GM18870 (cell line): ENCODE measurements at regions not wholly inside any gene's neighbourhood (a gene's known extent, or its start where the extent isn't known, plus 50 kb on each side); places are given as distances from the start of the nearest gene placed in this dataset.

Source experiments
- ATAC-seq: cut with Tn5 transposase; IDR thresholded peaks from one replicate; pipeline ENCODE4 v1.9.1; 2021; ENCODE audit warnings: moderate library complexity; ENCODE audit not compliant: unreplicated experiment

DNA sequence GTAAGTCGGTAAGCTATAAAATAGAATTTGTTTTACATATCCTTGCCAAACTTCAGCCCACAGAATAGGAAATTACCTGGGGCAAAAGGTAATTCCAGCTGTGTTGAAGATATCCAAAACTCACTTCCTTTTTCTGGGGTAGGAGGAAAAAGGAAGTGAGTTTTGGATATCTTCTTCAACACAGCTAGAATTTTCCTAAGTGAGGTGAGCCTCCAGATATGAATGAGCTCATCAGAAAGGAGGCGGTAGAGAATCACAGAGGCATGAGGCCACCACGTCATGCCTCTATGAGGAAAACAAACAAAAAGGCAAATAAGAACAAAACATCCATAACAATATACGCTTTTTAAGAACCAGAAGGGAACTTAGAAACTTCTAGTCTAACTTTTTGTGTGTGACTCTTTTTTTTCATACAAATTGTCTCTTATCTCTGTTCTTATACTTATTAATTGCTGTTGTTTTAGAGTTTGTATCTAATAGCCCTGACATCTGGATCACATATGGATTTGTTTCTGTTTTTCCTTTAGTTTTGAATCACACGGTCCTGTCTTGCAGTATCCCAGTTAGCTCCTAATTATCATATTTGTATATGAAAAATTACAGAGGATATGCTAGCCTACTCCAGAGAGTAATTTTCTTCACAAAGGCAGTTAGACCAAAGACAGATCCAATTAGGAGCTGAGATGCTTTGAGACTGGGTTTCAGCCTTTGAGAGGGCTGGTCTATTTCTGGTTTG lies 104.5 kb downstream of the RBM43 start:
- ATAC-seq = no peak

DNA sequence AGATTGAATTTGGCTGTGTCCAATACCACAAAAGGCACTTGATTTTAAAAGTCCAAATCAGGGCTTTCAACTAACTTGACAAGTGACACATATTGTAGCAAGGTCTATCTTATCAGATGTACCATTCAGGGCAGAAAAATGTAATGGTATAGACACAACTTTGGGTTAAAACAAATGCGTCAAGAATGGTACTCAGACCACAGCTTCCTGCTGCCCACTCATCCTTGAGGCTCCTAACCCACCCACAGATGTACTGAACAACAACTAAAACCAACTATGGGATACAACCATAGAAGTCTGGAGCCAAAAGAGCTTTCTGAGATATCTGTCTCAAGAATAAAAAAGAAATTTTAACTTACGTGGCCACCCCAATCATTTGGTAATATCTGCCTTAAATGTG lies 105.2 kb downstream of the RBM43 start:
- no peak for ATAC-seq

DNA sequence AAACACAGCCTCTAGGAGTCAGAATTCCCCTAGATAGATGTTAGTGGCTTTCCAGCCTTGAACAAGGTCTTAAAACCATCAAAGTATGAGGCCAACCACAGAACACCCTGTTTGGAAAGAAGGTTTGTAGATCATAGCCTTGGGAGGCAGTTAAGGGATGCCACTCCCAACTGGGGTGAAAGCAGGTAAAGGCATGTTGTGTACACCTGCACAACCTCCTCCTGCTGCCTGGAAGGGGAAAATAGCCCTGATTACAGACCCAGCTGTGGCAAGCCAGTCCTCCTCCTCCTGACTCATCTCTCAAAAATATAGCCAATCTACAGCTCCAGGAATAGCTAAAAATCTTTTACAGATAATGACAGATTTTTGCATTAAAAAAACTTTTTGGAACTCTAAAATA lies 108.1 kb downstream of the RBM43 start:
- no peak for ATAC-seq

DNA sequence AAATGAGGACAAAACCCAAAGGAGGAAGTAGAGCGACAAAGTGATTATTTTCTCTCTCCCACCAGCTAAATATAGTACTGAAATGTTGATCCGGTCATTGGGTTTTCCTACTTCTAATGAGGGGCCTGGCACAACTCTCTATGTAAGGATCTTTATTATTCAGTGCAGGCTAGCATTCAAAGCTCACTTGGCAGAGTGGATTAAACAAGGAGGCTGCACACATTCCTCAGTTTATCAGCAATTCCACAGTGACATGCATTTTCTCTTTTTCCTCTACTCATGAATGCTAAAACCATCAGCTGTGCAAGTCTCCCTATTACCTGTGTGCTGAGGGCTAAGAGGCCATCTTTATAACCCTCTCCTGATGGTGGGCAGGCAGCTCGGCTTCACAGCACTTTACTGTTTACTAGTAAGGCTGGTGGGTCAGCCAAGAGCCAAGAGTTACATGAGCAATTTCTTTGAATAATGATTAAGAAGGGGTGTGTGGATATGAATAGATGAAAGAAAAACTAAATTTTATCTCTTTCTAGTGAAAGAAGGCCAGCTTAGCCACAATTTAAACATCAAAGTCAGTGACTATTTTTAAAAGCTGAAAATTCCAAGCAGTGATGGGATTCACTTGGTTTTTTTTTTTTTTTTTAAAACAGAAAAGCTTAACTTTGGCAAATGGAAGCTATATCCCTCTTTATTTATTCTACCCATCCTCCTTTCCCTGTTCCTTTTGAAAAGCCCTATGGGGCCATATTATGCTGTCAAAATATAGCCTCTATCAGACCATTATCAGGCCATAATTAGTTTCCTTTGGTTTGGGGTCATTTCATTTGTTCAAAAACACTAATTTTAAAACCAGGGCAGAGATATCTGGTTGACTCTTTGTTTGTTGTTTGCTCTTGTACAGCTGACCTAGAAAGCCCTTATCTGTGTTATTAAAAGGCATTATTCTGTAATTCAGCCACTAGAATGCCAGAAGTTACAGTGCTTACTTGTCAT lies 111.0 kb downstream of the RBM43 start:
- no peak for ATAC-seq

DNA sequence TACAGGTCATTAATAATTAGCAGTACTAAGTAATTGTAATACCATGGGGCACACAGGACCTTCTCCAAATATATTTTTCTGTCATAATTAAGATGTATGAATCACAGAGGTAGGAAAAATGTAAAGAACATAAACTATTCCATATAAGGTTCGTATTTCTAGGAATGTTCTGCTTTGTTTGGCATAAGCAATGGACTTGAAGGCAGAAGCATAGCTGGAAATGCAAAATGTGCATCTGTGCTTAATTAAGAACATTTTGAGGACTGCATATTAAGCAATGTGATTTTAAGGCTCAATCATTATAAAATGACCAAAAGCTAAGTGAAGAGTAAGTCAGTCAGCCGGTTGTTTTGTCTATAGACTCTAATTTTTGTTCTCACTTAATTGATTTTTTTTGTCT lies 123.2 kb downstream of the RBM43 start:
- no peak for ATAC-seq

DNA sequence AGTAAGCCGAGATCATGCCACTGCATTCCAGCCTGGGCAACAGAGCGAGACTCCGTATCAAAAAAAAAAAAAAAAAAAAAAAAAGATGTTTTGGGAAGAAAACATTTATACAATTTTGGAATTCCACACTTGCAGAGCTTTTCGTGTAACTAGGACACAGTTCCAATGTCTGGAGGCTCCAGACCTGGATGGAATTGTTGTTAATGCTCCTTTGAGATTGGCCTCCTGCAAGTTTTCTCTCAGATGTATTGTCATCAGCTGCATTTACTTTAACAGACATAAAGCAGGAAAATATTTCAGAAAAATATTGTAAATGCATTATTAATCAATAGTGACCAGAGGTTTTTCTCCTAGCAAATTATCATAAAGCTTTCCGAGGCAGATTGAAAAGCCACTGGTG lies 124.1 kb downstream of the RBM43 start:
- ATAC-seq = no peak

DNA sequence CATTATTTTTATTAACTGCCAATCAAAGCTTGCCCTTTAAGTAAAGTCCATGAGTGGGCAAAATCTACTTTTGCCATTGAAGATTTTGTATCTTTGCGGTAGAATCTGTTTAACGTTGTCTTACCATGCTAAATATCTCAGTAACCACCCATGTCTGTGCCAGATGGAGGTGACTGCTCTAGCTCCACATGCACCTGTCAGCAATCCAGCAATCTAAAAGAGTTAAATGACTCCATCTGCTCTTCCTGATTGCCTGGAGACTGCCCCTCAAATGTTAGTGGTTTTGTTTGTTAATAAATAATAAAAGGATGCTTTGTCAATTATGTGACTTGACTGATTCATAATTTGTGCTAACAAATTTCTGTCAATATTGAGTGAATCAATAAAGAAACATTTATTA lies 141.7 kb downstream of the RBM43 start:
- no peak for ATAC-seq

DNA sequence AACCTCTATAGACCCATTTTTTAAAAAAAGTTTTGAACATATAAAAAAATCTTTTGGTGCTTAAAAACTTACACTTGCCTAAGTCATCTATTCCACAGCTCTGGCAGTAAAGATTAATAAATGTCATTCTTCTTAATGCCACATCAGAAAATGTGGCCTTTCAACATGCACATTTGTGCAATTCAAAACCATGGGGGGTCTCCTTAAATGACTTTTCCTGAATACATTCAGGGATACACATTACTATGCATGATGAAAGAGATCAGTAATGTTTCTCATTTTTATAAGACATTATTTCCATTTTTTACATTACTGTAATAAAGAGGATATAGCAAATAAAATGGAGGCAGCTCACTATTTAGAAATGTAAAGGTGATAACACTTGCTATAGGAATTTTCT lies 142.3 kb downstream of the RBM43 start:
- no peak for ATAC-seq

DNA sequence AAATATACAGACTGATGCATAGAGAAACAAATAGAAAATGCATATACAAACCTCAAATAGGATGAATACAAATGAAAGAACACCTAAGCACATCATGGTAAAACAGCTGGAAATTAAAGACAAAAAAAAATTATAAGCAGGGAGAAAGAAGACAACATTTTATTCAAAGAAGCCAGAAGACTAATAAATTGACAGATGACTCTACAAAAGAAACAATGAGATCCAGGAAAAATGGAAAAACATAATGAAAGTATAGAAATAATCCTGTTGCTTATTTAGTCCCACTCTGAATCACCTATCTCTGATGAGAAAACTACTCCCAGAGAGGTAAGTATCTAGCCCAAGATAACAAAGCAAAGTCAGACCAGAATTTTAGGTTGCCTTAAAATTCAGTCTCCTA lies 143.4 kb downstream of the RBM43 start:
- ATAC-seq = no peak

DNA sequence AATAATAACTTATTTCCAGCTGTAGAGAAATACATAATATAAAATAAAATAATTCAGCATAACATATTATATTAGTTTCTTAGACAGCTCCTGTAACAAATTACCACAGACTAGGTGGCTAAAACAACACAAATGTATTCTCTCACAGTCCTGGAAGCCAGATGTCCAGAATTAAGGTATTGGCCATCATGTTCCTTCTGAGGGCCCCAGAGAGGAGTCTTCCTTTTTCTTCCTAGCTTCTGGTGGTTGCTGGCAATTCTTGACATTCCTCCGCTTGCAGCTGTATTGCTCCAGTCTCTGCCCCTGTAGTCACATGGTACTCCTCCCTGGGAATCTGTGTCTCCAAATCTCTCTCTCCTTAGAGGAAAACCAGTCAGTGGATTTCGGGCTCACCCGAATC lies 146.8 kb downstream of the RBM43 start:
- no peak for ATAC-seq

DNA sequence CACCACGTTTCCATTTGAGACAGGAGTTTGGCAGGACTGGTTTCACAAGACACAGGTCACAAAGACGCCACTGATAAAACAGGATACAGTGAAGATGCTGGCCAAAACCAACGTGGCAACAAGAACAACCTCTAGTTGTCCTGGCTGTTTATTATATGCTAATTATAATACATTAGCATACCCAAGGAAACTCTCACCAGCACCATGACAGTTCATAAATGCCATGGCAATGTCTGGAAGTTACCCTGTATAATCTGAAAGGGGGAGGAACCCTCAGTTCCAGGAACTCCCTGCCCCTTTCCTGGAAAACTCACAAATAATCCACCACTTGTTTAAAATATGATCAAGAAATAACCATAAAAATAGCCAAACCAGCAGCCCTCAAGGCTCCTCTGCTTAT lies 148.3 kb downstream of the RBM43 start:
- ATAC-seq = no peak

DNA sequence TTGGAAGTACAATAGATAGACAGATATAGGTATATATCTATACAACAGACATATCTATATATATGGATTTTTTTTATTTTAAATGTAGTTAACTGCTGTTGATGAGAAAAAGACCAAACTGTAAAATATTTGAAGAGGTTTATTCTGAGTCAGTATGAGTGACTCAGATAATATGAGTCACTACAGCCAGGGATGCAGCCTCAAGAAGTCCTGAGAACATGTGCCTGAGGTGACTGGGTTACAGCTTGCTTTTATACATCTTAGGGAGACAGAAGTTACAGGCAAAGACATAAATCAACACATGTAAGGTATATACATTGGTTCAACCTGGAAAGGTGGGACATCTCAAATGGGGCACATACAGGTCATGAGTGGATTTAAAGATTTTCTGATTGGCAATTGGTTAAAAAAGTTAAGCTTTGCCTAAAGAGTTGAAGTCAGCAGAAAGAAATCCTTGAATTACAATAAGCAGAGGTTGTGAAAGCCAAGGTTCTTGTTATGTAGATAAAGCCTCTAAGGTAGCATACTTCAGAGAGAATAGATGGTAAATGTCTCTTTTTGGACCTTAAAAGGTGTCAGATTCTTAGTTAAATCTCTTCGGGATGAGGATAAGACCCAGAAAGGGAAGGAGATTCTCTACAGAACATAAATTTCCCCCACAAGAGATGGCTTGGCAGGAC lies 149.9 kb downstream of the RBM43 start:
- ATAC-seq = no peak

DNA sequence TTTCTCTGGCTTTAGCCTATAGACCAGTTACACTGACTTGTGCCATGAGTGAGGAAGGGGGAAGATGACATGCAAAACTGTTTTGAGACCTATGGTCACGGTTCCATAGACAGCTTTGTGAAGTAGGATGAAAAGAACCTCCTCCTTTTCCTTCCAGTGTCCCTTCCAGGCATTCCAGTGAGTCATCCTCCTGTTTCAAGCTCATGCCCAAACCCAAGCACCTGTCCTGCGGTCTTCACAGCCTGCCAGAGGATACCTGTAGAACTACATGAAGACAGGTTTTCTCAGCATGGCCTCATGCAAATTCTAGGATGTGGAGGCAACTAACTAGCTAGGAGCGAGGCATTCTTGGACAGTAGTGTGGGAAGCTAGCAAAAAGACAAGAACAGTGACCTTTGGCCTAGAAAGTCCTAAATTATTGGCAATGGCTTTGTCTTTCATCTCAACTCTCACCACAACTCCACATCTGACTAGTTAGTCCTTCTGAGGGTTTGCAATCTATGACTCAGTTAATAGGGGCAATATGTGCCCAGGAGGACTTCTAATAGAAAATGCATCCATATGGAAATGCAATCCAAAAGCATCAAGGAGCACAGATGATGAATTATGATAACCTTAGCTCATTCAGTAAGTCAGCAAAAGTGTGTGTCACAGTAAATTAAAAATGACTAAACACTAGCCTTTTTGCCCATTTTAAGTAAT lies 154.7 kb downstream of the RBM43 start:
- ATAC-seq = no peak

DNA sequence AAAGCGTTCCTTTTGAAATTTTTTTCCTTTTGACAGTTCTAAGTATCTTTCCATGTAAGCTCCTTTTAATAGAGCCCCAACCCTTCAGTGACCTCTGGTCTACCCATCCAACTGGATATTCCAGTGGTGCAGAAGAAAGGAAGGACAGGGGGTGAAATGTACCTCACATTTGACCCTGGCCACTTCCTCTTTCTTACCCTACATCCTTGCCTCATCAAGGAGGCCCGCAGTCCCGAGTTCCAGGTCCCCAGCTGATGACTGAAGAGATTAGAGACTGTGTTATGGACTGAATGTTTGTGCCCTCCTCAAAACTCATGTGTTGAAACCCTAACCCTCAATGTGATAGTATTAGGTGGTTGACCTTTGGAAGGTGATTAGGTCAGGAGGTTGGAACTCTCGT lies 158.1 kb downstream of the RBM43 start:
- no peak for ATAC-seq

DNA sequence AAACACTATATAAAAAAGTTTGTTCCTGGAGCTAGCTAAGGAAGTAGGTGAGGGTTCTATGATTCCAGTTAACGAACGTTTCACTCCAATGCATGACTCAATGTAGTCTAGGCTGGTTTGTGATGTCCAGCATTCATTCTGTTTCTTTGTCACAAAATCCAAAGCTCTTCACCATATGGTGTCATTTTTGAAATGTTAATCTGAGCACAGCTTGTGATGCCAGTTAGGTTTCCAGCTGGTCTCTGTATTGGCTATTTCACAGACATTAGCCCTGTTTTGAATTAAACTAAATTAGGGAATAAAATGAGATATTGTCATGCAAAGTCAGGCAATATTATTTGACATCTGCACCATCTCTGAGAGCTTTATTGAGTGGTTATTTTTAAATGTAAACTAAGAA lies 159.4 kb downstream of the RBM43 start:
- no peak for ATAC-seq

DNA sequence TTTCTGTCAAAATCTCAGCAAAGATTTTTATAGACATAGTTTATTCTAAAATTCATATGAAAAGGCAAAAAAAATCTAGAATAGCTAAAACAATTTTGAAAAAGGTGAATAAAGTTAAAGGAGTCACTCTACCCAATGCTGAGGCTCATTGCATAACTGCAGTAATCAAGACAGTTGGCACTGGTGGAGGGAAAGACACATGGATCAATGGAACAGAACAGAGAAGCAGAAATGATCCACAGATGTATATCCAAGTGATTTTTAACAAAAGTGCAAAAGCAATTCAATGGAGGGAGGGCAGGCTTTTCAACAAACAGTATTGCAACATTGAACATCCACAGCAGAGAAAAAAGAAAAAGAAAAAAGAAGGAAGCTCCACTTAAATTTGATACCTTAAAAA lies 162.8 kb downstream of the RBM43 start:
- ATAC-seq = no peak

DNA sequence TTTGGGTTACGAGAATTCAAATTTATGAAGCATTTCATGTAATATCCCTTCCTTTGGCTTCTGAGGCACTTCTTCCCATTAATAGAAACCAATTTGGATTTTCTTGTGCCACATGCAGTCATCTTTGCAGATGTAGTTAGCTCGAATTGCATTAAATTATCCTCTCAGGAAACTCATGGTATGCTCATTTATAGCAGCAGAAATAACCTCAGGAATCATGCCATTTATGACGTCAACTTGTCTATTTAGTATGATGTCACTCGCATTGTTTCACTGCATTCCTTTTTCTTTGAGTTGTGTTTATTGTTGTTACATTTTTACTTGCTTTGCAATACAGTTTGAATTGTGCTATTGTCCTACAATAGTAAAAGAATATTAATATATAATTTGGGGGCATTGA lies 163.8 kb downstream of the RBM43 start:
- no peak for ATAC-seq

DNA sequence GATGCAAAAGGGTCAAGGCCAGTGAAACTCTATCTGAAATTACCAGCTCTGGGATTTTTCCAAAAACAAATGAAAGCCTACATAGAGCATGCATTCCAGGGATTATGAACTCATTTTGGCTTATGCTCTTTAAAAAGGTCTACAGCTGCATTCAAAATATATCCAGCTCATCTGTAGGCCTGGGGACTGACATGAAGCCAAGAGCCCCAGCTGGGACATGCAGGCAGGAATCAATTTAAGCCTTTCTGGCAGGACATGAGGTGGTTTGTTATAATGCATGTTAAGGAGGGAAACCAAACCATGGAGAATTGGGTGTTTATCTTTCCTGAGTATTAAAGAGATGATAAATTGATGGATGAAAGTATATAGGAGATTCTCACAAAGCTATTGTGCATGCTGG lies 164.5 kb downstream of the RBM43 start:
- ATAC-seq = no peak

DNA sequence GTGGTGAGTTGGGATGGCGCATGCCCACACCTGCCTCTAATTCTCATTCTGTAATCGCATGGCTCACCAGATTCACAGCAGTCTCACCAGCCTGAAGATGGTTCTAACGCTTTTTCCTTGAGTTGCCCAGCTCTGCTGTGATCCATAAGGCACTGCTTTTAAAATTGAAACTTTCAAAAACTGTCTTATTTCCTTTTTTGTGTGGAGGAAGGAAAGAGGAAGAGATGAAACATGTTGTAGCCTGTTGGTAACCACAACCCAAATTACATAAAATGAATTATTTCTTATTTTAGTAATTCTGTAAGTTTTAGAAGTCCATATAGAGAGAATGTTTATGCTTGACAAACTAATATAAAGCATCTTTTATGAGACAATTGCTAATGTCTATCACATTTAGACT lies 165.4 kb downstream of the RBM43 start:
- no peak for ATAC-seq

DNA sequence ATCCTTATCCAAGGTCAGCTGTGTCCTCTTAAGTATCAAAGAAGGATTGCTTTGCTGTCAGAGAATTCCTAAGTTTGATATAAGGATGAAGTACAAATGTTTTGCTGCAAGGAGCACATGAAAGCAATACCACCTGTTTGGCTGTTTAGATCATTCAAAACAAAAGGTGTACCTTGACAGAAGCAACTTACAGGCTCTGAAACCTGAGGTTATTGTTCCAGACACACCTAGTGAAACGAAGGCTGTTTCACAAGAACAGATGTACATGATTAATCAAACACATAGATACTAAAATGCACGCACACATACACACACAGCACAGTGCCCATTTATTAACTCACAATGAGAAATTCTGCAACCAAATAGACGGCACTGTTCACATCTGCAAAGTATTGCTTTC lies 166.2 kb downstream of the RBM43 start:
- no peak for ATAC-seq

DNA sequence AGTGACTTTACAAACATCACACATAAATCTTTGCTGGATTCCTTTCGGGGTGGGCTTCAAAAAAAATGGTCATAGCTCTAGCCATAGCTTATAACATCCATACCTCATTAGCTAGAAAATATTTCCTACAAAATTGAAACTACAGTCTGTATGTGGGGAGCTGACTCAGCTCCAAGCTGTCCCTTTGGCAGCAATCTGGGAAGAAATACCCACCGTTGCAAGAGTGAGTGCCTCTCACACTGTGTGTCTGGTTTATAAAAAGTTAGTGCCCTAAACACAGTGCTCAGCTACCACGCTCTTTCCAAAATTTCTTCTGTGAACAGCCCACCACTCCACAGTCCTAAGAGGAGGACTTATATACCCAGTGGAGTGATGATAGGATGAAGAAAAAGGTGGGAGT lies 170.1 kb downstream of the RBM43 start:
- no peak for ATAC-seq
